ENCODE measurements at regions not wholly inside any gene's neighbourhood (a gene's known extent, or its start where the extent isn't known, plus 50 kb on each side); places are given as distances from the start of the nearest gene placed in this dataset.

DNA sequence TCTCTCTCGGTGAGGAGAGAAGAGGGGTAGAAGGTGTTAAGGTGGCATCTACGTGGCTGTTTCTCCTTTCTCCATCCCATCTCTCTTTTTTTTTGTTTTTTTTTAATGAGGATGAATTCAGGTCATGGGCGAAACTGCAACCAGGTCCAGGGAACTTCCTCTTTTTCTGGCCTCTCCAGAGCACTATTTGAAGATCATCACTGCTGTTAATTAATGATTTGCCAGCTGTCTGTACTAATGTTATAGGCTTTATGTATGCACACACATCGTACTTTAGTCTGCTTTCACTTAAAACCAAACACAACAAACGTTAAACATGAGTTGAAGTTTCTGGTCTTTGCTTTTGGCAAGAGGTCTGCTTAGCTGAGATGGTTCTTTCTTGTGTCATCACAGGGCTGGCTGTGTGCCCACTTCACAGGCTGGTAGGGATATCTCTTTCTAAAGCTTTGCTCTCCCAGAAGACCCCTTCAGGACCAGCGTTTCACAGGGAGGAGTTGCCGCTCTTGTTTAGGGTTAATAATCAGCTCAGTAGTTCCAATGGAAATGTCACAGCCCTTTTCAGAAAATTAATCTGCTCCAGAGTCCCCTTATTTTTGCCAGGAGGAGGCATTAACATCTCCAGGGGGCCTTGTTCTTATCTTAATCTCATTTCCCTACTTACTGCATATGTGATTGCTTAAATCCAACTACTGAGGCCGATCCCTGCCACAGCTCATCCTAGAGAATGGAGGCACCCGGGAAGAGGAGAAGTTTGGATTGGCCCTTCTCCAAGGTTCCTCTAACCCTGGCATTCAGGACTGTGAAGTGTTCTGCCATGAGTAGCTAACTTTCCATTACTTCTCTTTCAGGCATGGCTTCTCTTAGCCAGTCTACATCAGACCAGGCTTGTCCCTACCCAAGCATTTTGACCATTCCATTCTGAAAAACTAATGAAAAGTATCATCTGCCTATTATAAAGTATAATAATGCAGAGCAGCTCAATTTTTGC is 273.9 kb upstream of the NFE2L3 start:
- intact Hi-C loops (cut with DNase I) = no loop called here
- DNase-seq = no peak
- TF ChIP-seq EP300 (IDR thresholded peaks at IDR 0.05) (no peak), POLR2A (IDR thresholded peaks at IDR 0.05) (no peak)
- TF ChIP-seq, protein P1, sequence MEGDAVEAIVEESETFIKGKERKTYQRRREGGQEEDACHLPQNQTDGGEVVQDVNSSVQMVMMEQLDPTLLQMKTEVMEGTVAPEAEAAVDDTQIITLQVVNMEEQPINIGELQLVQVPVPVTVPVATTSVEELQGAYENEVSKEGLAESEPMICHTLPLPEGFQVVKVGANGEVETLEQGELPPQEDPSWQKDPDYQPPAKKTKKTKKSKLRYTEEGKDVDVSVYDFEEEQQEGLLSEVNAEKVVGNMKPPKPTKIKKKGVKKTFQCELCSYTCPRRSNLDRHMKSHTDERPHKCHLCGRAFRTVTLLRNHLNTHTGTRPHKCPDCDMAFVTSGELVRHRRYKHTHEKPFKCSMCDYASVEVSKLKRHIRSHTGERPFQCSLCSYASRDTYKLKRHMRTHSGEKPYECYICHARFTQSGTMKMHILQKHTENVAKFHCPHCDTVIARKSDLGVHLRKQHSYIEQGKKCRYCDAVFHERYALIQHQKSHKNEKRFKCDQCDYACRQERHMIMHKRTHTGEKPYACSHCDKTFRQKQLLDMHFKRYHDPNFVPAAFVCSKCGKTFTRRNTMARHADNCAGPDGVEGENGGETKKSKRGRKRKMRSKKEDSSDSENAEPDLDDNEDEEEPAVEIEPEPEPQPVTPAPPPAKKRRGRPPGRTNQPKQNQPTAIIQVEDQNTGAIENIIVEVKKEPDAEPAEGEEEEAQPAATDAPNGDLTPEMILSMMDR (IDR thresholded peaks at IDR 0.05) = no peak
- Histone ChIP-seq H3K4me1 (ENCODE audit: insufficient read depth) (no peaks in the 10 kb centered on the region), H3K27ac (no peak overlapping the region), H3K9me3 (no peaks in the 10 kb centered on the region), H3K36me3 (no peaks in the 10 kb centered on the region), H3K27me3 (no peaks in the 10 kb centered on the region), H3K4me3 (no peak overlapping the region)
- 69 to 75% (median 72%) methylated on average over 9 of the region's 9 CpGs for WGBS, 3 donors

DNA sequence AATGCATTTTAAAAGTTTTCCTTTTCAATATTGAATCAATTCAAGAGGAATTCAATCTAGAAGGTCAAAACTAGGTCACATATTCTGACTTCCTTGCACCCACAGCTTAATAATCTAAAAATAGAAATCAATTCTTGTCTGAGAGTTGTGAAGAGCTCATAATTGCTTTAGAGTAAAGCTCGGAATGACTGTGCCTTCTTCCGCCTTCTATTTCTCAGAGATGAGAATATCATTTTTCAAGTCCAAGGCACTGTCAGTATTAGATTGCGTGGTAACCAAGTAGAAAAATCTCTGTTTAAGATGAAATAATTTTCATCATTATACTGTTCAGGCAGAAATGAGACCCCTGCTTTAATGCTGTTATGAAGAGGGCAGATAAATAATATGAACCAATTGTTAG is 272.2 kb upstream of the NFE2L3 start:
- H3K27ac ChIP-seq = no peak overlapping the region
- no peak for DNase-seq
- H3K4me3 ChIP-seq = no peak overlapping the region
- no peaks in the 10 kb centered on the region for H3K36me3 ChIP-seq
- H3K9me3 ChIP-seq = no peaks in the 10 kb centered on the region
- TF ChIP-seq, protein P1 (IDR thresholded peaks at IDR 0.05) = no peak
- H3K27me3 ChIP-seq = no peaks in the 10 kb centered on the region
- H3K4me1 ChIP-seq (ENCODE audit: insufficient read depth) = no peaks in the 10 kb centered on the region
- 91 to 95% (median 91%) methylated on average over 3 of the region's 3 CpGs for WGBS, 3 donors
- intact Hi-C loops (cut with DNase I) = loop anchor here in 2 of 4 donors (10.0 kb wide), 3 partner anchors 185 to 1285 kb away; partner anchors contain the start of gene HOXA9 (in 1 of the 2)

DNA sequence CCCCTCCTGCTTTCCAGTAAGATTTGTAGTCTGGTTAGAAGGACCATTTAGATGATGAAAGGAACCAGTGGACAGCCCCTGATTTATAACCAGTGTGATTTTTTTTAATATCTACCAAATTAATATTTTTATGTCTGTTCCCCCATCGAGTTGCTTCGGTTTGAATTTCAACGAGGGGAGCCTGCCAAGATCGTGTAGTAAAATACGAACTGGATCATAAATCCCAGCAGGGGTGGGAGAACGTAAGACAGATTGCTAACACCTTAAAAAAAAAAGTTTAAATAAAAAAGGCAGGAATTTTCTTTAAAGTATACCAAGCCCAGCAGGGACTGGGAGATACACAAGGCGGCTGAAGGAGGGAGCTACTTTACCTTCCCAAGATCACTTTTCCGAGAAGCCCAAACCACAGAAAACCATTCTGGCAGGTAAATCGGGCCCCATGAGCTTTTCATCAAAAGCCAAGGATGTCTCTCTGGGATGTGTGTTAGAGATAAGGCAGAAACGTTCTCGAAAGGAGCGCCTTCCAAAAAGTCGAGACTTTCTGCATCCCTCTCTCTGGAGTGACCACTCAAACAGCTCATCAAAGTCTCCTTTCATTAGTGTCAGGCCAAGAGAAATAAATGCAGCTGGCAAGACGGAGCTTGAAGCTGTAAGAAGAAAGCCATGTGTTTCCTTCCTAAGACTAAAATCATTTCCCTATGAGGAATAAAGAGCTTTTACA is 270.5 kb upstream of the NFE2L3 start:
- Histone ChIP-seq H3K4me3 (no peak overlapping the region), H3K27me3 (no peaks in the 10 kb centered on the region), H3K9me3 (no peaks in the 10 kb centered on the region), H3K36me3 (no peaks in the 10 kb centered on the region), H3K27ac (no peak overlapping the region), H3K4me1 (ENCODE audit: insufficient read depth) (no peaks in the 10 kb centered on the region)
- intact Hi-C loops (cut with DNase I) = loop anchor here in 2 of 4 donors (10.0 kb wide), 3 partner anchors 183 to 1283 kb away; partner anchors contain the start of gene HOXA9 (in 1 of the 2)
- TF ChIP-seq, protein P1 (IDR thresholded peaks at IDR 0.05) = no peak
- no peak for TF ChIP-seq POLR2A (IDR thresholded peaks at IDR 0.05)
- no peak for TF ChIP-seq EP300 (IDR thresholded peaks at IDR 0.05)
- DNase-seq = no peak
- 43 to 56% (median 55%) methylated on average over 14 of the region's 14 CpGs for WGBS, 3 donors

DNA sequence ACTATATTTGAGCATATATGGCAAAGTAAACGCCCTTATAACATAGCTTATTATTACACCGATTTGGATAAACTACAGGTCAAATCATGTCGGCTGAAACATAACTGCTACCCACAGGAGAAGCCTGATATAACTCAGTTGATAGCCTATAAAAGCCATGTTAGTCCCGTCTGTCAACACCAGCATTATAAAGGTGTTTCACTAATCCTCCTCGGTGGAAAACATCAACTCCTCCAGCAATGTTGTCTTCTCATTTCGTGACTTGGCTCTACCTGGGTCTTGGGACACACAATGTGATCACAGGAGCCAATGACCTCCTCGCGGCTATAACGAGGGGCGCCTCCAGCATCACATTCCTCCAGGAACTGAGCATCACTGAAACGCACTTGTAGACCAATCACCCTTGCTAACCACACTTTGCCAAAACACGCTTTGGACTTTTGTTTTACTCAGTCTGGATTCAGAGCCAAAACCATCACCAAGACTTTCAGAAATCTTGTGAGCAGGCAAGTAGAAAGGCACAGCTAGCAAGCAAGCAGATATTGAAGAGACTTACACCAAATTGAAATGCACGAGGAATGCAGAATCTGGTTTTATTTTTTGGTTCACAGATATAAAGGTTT is 269.7 kb upstream of the NFE2L3 start:
- no peaks in the 10 kb centered on the region for H3K9me3 ChIP-seq
- WGBS, 3 donors = 75 to 79% (median 79%) methylated on average over 13 of the region's 13 CpGs
- H3K4me3 ChIP-seq = no peak overlapping the region
- no peaks in the 10 kb centered on the region for H3K4me1 ChIP-seq (ENCODE audit: insufficient read depth)
- TF ChIP-seq EP300 (IDR thresholded peaks at IDR 0.05) (no peak), POLR2A (IDR thresholded peaks at IDR 0.05) (no peak)
- TF ChIP-seq, protein P1 (IDR thresholded peaks at IDR 0.05) = no peak
- no peaks in the 10 kb centered on the region for H3K27me3 ChIP-seq
- H3K27ac ChIP-seq = no peak overlapping the region
- H3K36me3 ChIP-seq = no peaks in the 10 kb centered on the region
- intact Hi-C loops (cut with DNase I) = loop anchor here in 2 of 4 donors (10.0 kb wide), 3 partner anchors 183 to 1283 kb away; partner anchors contain the start of gene HOXA9 (in 1 of the 2)
- no peak for DNase-seq
